HCT116 (cell line): ENCODE measurements at regions not wholly inside any gene's neighbourhood (a gene's known extent, or its start where the extent isn't known, plus 50 kb on each side); places are given as distances from the start of the nearest gene placed in this dataset.

ENCODE experiments used
- ATAC-seq: fragments of 200-7000 bp; cut with Tn5 transposase; 2 replicates; pipeline ENCODE4 v1.9.1; 2020; ENCODE audit warnings: mild to moderate bottlenecking, moderate library complexity
- BruUV-seq: library from RNA; stranded (reverse); fragments of 400-500 nt; replicated peaks from 2 replicates; lab custom pipeline; 2021; lab: Mats Ljungman, UMichigan
- CTCF ChIA-PET: fragments of 300-600 bp; sonication (Branson Sonifier 250); formaldehyde crosslinking; loops from one replicate; lab custom pipeline; 2021; ENCODE audit warnings: antibody characterized with exemption; lab: Charles Lee
- POLR2A ChIA-PET: fragments of 300-600, 350-600 bp; sonication (Branson Sonifier 250); formaldehyde crosslinking; loops from one replicate; lab custom pipeline; 2021; ENCODE audit warnings: antibody characterized with exemption; lab: Charles Lee
- RAD21 ChIA-PET, 2 experiments: fragments of 300-600 bp; sonication (Branson Sonifier 250); formaldehyde crosslinking; loops; one replicate each; lab custom pipeline; 2023; ENCODE audit warnings: low total read pairs in 2 of 2; ENCODE audit not compliant: uncharacterized antibody in 2 of 2, unreplicated experiment in 2 of 2, low non-redundant PET in 1 of 2; lab: Charles Lee
- DNase-seq: peaks from one replicate; pipeline ENCODE4 v3.0.0-alpha.2; 2010; ENCODE audit warnings: low read depth, low spot score
- H2AFZ ChIP-seq: fragments of 200-600 bp; shearing (Covaris generic), sonication (generic); 2 replicates; pipeline ENCODE4 v1.6.1; 2017; ENCODE audit warnings: low read depth, mixed run types, mixed read lengths, antibody characterized with exemption, low read length; ENCODE audit not compliant: poor library complexity, severe bottlenecking
- H3K27ac ChIP-seq: 2 replicates; pipeline ENCODE4 v1.5.1; 2012; ENCODE audit warnings: low read depth, low read length
- H3K27me3 ChIP-seq: fragments of 200-600 bp; sonication (generic); 2 replicates; pipeline ENCODE4 v1.6.1; 2016; ENCODE audit warnings: mixed run types, low read length, mixed read lengths; ENCODE audit not compliant: insufficient read depth
- H3K36me3 ChIP-seq, 2 experiments: fragments of 200-500 bp in 1 of 2; fragments of 200-600 bp in 1 of 2; sonication (Bioruptor generic) in 1 of 2; sonication (generic) in 1 of 2; 2 replicates each; pipeline versions ENCODE4 v1.5.1 to v1.6.1; 2014 to 2016; ENCODE audit warnings: low read length in 2 of 2, inconsistent platforms in 1 of 2, mixed read lengths in 1 of 2, mixed run types in 1 of 2; ENCODE audit not compliant: insufficient read depth in 2 of 2, control insufficient read depth in 1 of 2
- H3K4me1 ChIP-seq, 2 experiments: fragments of 200-600 bp in 1 of 2; sonication (generic) in 1 of 2; 2 replicates each; pipeline versions ENCODE4 v1.5.1 to v1.6.1; 2012 to 2017; ENCODE audit warnings: low read length in 2 of 2, inconsistent platforms in 1 of 2, mild to moderate bottlenecking in 1 of 2, mixed read lengths in 1 of 2, mixed run types in 1 of 2, moderate library complexity in 1 of 2; ENCODE audit not compliant: insufficient read depth in 2 of 2, control insufficient read depth in 1 of 2
- H3K4me2 ChIP-seq: fragments of 200-600 bp; sonication (generic); 2 replicates; pipeline ENCODE4 v1.6.1; 2017; ENCODE audit warnings: mixed run types, low read length, mixed read lengths
- H3K4me3 ChIP-seq, 2 experiments: fragments of 200-600 bp in 1 of 2; sonication (generic) in 1 of 2; replicated peaks in 1 of 2; 2 replicates each; pipeline ENCODE4 v1.5.1; 2011 to 2016; ENCODE audit warnings: low read length in 2 of 2, control low read depth in 1 of 2, low read depth in 1 of 2, mild to moderate bottlenecking in 1 of 2, mixed read lengths in 1 of 2, mixed run types in 1 of 2
- H3K79me2 ChIP-seq: fragments of 200-600 bp; sonication (generic); 2 replicates; pipeline ENCODE4 v1.6.1; 2017; ENCODE audit warnings: mild to moderate bottlenecking, mixed run types, low read length, moderate library complexity, mixed read lengths; ENCODE audit not compliant: insufficient read depth
- H3K9ac ChIP-seq: fragments of 200-600 bp; sonication (generic); 2 replicates; pipeline ENCODE4 v1.6.1; 2016; ENCODE audit warnings: low read length, mixed read lengths
- H3K9me2 ChIP-seq: fragments of 200-600 bp; sonication (generic), shearing (Covaris generic); 2 replicates; pipeline ENCODE4 v1.6.1; 2017; ENCODE audit warnings: mixed run types, mild to moderate bottlenecking, moderate library complexity; ENCODE audit not compliant: insufficient read depth
- H3K9me3 ChIP-seq, 2 experiments: fragments of 200-500 bp in 1 of 2; fragments of 200-600 bp in 1 of 2; sonication (Bioruptor generic) in 1 of 2; sonication (generic) in 1 of 2; 2 replicates each; pipeline ENCODE4 v1.6.1; 2014 to 2017; ENCODE audit warnings: low read length in 2 of 2, mixed read lengths in 2 of 2, inconsistent platforms in 1 of 2, low read depth in 1 of 2, mild to moderate bottlenecking in 1 of 2, mixed run types in 1 of 2, moderate library complexity in 1 of 2; ENCODE audit not compliant: control insufficient read depth in 1 of 2, insufficient read depth in 1 of 2
- H4K20me1 ChIP-seq: fragments of 200-600 bp; sonication (generic), shearing (Covaris generic); 2 replicates; pipeline ENCODE4 v1.6.1; 2017; ENCODE audit warnings: mixed run types, mild to moderate bottlenecking, moderate library complexity; ENCODE audit not compliant: insufficient read depth
- ATF3 ChIP-seq: IDR thresholded peaks from 2 replicates; pipeline ENCODE4 v1.6.1; 2012
- EGR1 ChIP-seq: IDR thresholded peaks from 2 replicates; pipeline ENCODE4 v1.6.1; 2012; ENCODE audit warnings: low read depth
- EZH2phosphoT487 ChIP-seq: fragments of 200-600 bp; IDR thresholded peaks from 2 replicates; pipeline ENCODE4 v1.6.1; 2018; ENCODE audit warnings: antibody characterized with exemption, borderline replicate concordance
- FOSL1 ChIP-seq: IDR thresholded peaks from 2 replicates; pipeline ENCODE4 v1.6.1; 2012; ENCODE audit warnings: low read depth
- JUND ChIP-seq: IDR thresholded peaks from 2 replicates; pipeline ENCODE4 v1.6.1; 2012
- MAX ChIP-seq: IDR thresholded peaks from 2 replicates; pipeline ENCODE4 v1.6.1; 2012
- POLR2A ChIP-seq: IDR thresholded peaks from 2 replicates; pipeline ENCODE4 v1.7.0; 2011; ENCODE audit warnings: borderline replicate concordance; ENCODE audit not compliant: insufficient read depth, insufficient read length; ENCODE audit errors: extremely low read depth
- POLR2AphosphoS5 ChIP-seq: IDR thresholded peaks from 2 replicates; pipeline ENCODE4 v1.6.1; 2011; ENCODE audit warnings: mild to moderate bottlenecking, low read depth, low read length, moderate library complexity
- RAD21 ChIP-seq: IDR thresholded peaks from 2 replicates; pipeline ENCODE4 v1.6.1; 2012; ENCODE audit warnings: low read depth, mild to moderate bottlenecking
- SP1 ChIP-seq: IDR thresholded peaks from 2 replicates; pipeline ENCODE4 v1.6.1; 2012; ENCODE audit warnings: low read depth
- SRF ChIP-seq: IDR thresholded peaks from 2 replicates; pipeline ENCODE4 v1.6.1; 2012; ENCODE audit warnings: low read depth
- TCF7L2 ChIP-seq: IDR thresholded peaks from 2 replicates; pipeline ENCODE4 v1.7.0; 2011; ENCODE audit warnings: borderline replicate concordance, inconsistent platforms; ENCODE audit not compliant: insufficient read depth, insufficient read length; ENCODE audit errors: extremely low read depth
- YY1 ChIP-seq: IDR thresholded peaks from 2 replicates; pipeline ENCODE4 v1.6.1; 2011; ENCODE audit warnings: low read length, low read depth, moderate library complexity, mild to moderate bottlenecking; ENCODE audit not compliant: insufficient replicate concordance; ENCODE audit errors: extremely low read depth
- ZFX ChIP-seq: fragments of 450-650 bp; IDR thresholded peaks from 2 replicates; pipeline ENCODE4 v1.6.1; 2017
- intact Hi-C: fragments of 100-400 bp; cut with micrococcal nuclease; formaldehyde crosslinking; loops from 2 replicates; pipeline ENCODE4 v1.10.0; 2022
- TF ChIP-seq, protein P1 (sequence below): IDR thresholded peaks from 2 replicates; pipeline ENCODE4 v1.6.1; 2011; ENCODE audit warnings: mild to moderate bottlenecking, low read length, moderate library complexity; ENCODE audit not compliant: insufficient replicate concordance; ENCODE audit errors: extremely low read depth
- TF ChIP-seq, protein P2 (sequence below), 3 experiments: fragments of 200-600 bp in 1 of 3; sonication (generic) in 1 of 3; IDR thresholded peaks in 2 of 3; conservative IDR thresholded peaks in 1 of 3; 2 replicates each; pipeline ENCODE4 v1.5.1; 2012 to 2017; ENCODE audit warnings: low read depth in 2 of 3, low read length in 2 of 3, antibody characterized with exemption in 1 of 3, borderline replicate concordance in 1 of 3, control low read depth in 1 of 3, mild to moderate bottlenecking in 1 of 3, mixed read lengths in 1 of 3, mixed run types in 1 of 3, moderate library complexity in 1 of 3; ENCODE audit not compliant: insufficient read depth in 1 of 3

GRCh38 chr10:81068460-81068859, 530.8 kb downstream of the SH2D4B start:
- Histone ChIP-seq H3K4me3 (no peak overlapping the region), H3K9me3 (peaks cover 0 to 3% of the 10 kb centered on the region in 2 experiments; a peak in 1 of 4 replicates), H3K4me2 (no peak overlapping the region), H3K9me2 (no peaks in the 10 kb centered on the region), H2AFZ (no peak overlapping the region), H3K4me1 (no peaks in the 10 kb centered on the region), H3K27me3 (no peaks in the 10 kb centered on the region), H4K20me1 (no peaks in the 10 kb centered on the region), H3K9ac (no peak overlapping the region), H3K27ac (no peak overlapping the region)
- intact Hi-C loops = no loop called here
- ATAC-seq (no peak), DNase-seq (no peak)
- ChIA-PET RAD21 (no interaction called here), CTCF (no interaction called here), POLR2A (no interaction called here)
- no TSS peak for BruUV-seq
- TF ChIP-seq RAD21 = no peak
- no peak for TF ChIP-seq POLR2A
- no peak for TF ChIP-seq SP1
- TF ChIP-seq FOSL1 = no peak
- TF ChIP-seq, all 23 proteins: peak for 0
- Histone ChIP-seq H3K79me2 (no peaks in the 10 kb centered on the region), H3K36me3 (no peaks in the 10 kb centered on the region)

- no peak overlapping the region for H2AFZ ChIP-seq
- intact Hi-C loops = no loop called here
- no peaks in the 10 kb centered on the region for H3K36me3 ChIP-seq
- H3K79me2 ChIP-seq = no peaks in the 10 kb centered on the region
- CTCF ChIA-PET = no interaction called here
- no peaks in the 10 kb centered on the region for H3K9me2 ChIP-seq
- no peaks in the 10 kb centered on the region for H3K4me1 ChIP-seq
- no peak overlapping the region for H3K27ac ChIP-seq
- no peak for DNase-seq
- BruUV-seq = no TSS peak
- ATAC-seq = no peak
- TF ChIP-seq EZH2phosphoT487 (no peak), TCF7L2 (no peak), POLR2AphosphoS5 (no peak), SRF (no peak), FOSL1 (no peak), POLR2A (no peak), EGR1 (no peak), ATF3 (no peak), MAX (no peak), ZFX (no peak), JUND (no peak), YY1 (no peak), RAD21 (no peak)
- TF ChIP-seq, protein P1, sequence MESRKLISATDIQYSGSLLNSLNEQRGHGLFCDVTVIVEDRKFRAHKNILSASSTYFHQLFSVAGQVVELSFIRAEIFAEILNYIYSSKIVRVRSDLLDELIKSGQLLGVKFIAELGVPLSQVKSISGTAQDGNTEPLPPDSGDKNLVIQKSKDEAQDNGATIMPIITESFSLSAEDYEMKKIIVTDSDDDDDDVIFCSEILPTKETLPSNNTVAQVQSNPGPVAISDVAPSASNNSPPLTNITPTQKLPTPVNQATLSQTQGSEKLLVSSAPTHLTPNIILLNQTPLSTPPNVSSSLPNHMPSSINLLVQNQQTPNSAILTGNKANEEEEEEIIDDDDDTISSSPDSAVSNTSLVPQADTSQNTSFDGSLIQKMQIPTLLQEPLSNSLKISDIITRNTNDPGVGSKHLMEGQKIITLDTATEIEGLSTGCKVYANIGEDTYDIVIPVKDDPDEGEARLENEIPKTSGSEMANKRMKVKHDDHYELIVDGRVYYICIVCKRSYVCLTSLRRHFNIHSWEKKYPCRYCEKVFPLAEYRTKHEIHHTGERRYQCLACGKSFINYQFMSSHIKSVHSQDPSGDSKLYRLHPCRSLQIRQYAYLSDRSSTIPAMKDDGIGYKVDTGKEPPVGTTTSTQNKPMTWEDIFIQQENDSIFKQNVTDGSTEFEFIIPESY = no peak
- TF ChIP-seq, protein P2, sequence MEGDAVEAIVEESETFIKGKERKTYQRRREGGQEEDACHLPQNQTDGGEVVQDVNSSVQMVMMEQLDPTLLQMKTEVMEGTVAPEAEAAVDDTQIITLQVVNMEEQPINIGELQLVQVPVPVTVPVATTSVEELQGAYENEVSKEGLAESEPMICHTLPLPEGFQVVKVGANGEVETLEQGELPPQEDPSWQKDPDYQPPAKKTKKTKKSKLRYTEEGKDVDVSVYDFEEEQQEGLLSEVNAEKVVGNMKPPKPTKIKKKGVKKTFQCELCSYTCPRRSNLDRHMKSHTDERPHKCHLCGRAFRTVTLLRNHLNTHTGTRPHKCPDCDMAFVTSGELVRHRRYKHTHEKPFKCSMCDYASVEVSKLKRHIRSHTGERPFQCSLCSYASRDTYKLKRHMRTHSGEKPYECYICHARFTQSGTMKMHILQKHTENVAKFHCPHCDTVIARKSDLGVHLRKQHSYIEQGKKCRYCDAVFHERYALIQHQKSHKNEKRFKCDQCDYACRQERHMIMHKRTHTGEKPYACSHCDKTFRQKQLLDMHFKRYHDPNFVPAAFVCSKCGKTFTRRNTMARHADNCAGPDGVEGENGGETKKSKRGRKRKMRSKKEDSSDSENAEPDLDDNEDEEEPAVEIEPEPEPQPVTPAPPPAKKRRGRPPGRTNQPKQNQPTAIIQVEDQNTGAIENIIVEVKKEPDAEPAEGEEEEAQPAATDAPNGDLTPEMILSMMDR (IDR thresholded peaks at IDR 0.05 in 2 of 3, conservative IDR thresholded peaks at IDR 0.05 in 1 of 3; ENCODE audit: borderline replicate concordance in 1 of 3, insufficient read depth in 1 of 3, low read depth in 2 of 3, low read length in 2 of 3) = no peak
- H3K4me3 ChIP-seq = no peak overlapping the region
- POLR2A ChIA-PET = no interaction called here
- no peaks in the 10 kb centered on the region for H3K27me3 ChIP-seq
- no peaks in the 10 kb centered on the region; a peak in 1 of 4 replicates for H3K9me3 ChIP-seq
- no peak overlapping the region for H3K4me2 ChIP-seq
- no peaks in the 10 kb centered on the region for H4K20me1 ChIP-seq
- H3K9ac ChIP-seq = no peak overlapping the region
- RAD21 ChIA-PET = no interaction called here
These were observed 533.5 kb downstream of the SH2D4B start for GRCh38 chr10:81071087-81071796.
